AG10803 (cell line): ENCODE measurements at regions not wholly inside any gene's neighbourhood (a gene's known extent, or its start where the extent isn't known, plus 50 kb on each side); places are given as distances from the start of the nearest gene placed in this dataset.

ENCODE experiments used
- DNase-seq: peaks from one replicate; pipeline ENCODE4 v3.0.0; 2010; ENCODE audit warnings: low read depth
- H3K4me3 ChIP-seq: 2 replicates; pipeline ENCODE4 v1.5.1; 2011; ENCODE audit warnings: mild to moderate bottlenecking, low read length, control low read depth
- TF ChIP-seq, protein P1 (sequence below): conservative IDR thresholded peaks from 2 replicates; pipeline ENCODE4 v1.5.1; 2011; ENCODE audit warnings: mild to moderate bottlenecking, low read length, control low read depth, inconsistent platforms

DNA sequence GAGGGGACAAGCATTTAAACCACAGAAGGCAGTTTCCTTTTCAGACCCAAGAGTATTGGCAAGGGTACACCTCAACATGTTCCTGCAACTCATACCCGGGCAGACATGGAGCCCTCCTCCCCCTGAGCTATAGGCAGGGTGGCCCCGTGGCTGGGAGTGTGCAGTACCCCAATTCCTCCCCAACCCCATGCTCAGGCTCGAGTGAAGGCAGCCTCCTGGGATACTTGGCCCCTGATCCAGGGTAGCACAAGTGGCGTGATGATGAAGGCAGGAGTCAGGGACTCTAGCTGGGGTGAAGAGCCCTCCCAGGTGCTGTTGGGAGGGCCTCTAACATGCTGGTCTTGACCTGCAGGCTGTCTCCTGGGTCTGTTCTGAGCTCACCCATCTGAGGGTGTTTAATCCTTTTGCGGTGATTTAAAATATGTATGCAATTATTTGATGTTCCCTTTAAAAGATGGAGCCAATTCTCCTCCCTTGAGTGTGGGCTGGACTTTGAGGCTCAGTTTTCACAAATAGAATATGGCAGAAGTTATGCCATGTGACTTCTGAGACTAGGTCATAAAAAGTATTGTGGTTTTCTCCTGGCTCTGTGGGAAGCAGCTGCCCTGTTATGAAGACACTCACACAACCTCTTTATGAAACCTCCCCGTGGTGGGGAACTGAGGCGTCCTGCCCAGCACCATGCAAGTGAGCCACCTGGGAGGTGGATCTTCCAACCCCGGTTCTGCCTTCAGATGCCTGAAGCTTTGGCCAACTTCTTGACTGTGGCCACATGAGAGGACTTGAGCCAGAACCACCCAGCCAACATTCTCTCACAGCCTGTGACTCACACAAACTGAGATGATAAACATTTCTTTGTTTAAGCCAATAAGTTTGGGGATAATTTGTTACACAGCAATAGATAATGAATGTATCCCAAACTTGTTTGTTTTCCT, 54.7 kb upstream of the NECTIN1 start:
- TF ChIP-seq, protein P1, sequence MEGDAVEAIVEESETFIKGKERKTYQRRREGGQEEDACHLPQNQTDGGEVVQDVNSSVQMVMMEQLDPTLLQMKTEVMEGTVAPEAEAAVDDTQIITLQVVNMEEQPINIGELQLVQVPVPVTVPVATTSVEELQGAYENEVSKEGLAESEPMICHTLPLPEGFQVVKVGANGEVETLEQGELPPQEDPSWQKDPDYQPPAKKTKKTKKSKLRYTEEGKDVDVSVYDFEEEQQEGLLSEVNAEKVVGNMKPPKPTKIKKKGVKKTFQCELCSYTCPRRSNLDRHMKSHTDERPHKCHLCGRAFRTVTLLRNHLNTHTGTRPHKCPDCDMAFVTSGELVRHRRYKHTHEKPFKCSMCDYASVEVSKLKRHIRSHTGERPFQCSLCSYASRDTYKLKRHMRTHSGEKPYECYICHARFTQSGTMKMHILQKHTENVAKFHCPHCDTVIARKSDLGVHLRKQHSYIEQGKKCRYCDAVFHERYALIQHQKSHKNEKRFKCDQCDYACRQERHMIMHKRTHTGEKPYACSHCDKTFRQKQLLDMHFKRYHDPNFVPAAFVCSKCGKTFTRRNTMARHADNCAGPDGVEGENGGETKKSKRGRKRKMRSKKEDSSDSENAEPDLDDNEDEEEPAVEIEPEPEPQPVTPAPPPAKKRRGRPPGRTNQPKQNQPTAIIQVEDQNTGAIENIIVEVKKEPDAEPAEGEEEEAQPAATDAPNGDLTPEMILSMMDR: no peak
- peak; percentile 24 for DNase-seq
- H3K4me3 ChIP-seq: no peak overlapping the region

GRCh38 chr11:119782739-119783072, 53.7 kb upstream of the NECTIN1 start:
- TF ChIP-seq, protein P1: no peak
- DNase-seq: peak; percentile 8
- no peak overlapping the region for H3K4me3 ChIP-seq

DNA sequence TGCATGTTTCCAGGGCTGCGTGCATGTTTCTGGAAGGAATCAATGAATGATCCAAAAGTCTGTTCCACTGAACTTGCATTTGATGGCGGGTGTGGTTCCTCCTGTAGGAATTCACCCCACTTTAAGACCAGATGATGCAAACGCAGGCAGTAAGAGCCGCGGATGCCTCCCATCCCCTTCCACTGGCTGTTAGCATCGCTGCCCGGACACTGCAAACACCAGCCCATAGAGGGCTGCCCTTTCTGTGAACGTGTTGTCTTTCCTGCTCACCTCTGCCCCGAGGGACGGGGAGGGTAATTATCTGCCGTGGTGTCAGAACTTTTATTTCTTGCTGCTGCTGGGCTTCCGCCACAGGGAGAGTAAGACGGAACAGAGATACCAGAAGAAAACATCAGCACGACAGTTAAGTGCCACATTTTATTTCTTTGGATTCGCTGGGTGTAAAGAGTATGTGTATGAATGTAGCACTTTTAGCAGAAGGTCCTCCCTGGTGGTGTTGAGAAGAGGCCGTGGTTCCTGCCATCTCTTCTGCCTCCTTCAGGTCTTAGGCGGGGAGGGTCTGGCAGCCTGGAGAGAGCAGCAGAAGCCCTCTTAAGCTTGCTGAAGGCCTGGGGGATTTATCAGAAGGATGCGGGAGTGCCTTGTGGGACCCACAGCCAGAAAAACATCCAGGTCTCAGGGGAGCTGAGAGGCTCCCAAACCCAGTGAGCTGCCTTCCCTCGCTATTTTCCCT, 53.2 kb upstream of the NECTIN1 start:
- DNase-seq: no peak
- TF ChIP-seq, protein P1: no peak
- no peak overlapping the region for H3K4me3 ChIP-seq

DNA sequence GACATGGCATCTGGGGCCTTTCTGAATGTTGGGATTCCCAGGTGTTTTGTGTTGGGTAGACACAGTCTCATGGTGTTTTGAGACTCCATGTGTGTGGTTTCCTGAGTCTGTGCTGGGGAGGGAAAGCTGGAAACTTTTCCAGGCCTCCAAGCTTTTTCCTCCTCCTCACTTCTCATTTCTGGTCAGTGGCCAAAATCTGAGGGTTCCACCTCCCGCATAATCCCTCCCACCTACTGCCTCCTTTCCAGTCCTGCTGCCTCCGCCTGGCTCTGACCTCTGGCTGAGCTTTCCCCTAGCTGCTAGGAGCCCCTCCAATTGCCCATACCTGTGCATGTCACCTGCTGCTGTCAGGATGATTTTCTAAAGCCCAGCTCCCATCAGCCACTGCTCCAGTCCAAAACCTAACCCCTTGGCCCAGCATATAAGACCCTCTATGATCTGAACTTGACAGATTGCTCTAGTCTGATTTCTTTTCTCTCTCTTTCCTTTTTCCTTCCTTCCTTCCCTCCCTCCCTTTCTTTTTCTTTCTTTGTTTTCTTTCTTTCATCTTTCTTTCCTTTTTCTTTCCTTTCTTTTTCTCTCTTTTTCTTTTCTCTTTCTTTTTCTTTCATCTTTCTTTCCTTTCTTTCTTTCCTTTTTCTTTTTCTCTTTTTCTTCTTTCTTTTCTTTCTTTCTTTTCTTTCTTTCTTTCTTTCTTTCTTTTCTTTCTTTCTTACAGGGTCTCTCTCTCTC, 51.4 kb upstream of the NECTIN1 start:
- TF ChIP-seq, protein P1: no peak
- DNase-seq: no peak

DNA sequence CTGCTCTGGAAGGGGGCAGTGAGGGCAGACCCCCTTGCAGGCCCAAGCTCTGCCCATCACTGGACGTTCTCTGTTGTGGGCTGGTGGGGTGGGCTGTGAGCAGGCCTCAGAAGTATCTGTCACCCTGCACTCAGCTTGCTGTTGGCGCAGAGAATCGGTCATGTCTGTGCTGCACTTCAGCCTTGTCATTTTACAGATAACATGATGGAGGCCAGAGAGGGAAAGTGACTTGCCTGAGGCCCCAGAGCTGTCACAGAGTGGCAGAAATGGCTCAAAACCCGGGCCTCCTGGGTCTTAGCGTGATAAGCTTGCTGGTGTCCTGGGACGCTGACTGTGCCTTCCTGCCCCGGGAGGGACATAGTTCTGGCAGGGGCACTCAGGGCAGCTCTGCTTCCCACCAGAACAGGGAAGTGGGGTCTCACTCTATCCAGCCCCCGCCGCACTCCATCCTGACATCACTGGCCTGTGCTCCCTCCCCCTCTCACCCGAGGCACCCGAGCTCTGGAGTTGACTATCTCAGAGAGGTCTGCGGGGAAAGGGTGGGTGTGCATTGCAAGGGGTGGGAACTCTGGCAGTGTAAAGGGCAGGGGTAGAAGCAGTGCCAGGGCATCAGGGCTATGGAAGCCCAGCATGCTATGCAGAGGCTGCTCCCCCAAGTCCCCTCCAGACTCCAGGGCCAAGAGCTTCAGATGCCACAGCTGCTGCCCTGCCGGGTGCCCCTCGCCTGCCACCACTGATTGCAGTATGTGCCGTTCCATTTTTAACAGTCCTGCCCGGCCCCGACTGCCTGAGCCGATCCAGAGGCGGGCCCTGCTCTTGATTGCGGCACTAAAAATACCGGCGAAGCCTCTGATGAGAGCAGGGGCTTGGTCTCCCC, 50.4 kb upstream of the NECTIN1 start:
- TF ChIP-seq, protein P1: no peak
- H3K4me3 ChIP-seq: no peak overlapping the region
- no peak for DNase-seq

More for the DNA sequence above, 51.4 kb upstream of the NECTIN1 start:
- no peak overlapping the region for H3K4me3 ChIP-seq
